ENCODE measurements at regions not wholly inside any gene's neighbourhood (a gene's known extent, or its start where the extent isn't known, plus 50 kb on each side); places are given as distances from the start of the nearest gene placed in this dataset.

- Histone ChIP-seq H3K4me3 (ENCODE audit: low read depth, low read length, poor library complexity, severe bottlenecking) (no peak overlapping the region), H3K4me2 (ENCODE audit: low read length) (no peak overlapping the region), H3K9me3 (ENCODE audit: low read length) (no peaks in the 10 kb centered on the region), H3K36me3 (ENCODE audit: insufficient read depth, low read length) (no peaks in the 10 kb centered on the region), H3F3A (ENCODE audit: insufficient read depth, low read length) (no peaks in the 10 kb centered on the region), H2AFZ (ENCODE audit: low read length) (no peak overlapping the region), H3K9ac (ENCODE audit: low read length) (no peak overlapping the region), H3K27ac (ENCODE audit: low read depth, low read length, poor library complexity, severe bottlenecking) (no peak overlapping the region), H3K4me1 (ENCODE audit: insufficient read depth, low read length, severe bottlenecking) (no peaks in the 10 kb centered on the region), H3K27me3 (ENCODE audit: insufficient read depth, low read length) (no peaks in the 10 kb centered on the region), H3K9me2 (ENCODE audit: low read depth, low read length) (no peaks in the 10 kb centered on the region), H3K79me2 (ENCODE audit: insufficient read depth, low read length) (no peaks in the 10 kb centered on the region), H4K20me1 (ENCODE audit: insufficient read depth, low read length) (no peaks in the 10 kb centered on the region)
- TF ChIP-seq EZH2 (IDR thresholded peaks at IDR 0.05; ENCODE audit: borderline replicate concordance, low read length) (no peak), CTCF (IDR thresholded peaks at IDR 0.05; ENCODE audit: low read length) (no peak)
Measured at GRCh38 chr7:85528581-85528980, 341.7 kb upstream of the SEMA3D start.

- TF ChIP-seq CTCF (IDR thresholded peaks at IDR 0.05; ENCODE audit: low read length) (no peak), EZH2 (IDR thresholded peaks at IDR 0.05; ENCODE audit: borderline replicate concordance, low read length) (no peak)
- H3K36me3 ChIP-seq (ENCODE audit: insufficient read depth, low read length): no peaks in the 10 kb centered on the region
- H3K27me3 ChIP-seq (ENCODE audit: insufficient read depth, low read length): no peaks in the 10 kb centered on the region
- no peak overlapping the region for H3K27ac ChIP-seq (ENCODE audit: low read depth, low read length, poor library complexity, severe bottlenecking)
- H3K9ac ChIP-seq (ENCODE audit: low read length): no peak overlapping the region
- H3K4me3 ChIP-seq (ENCODE audit: low read depth, low read length, poor library complexity, severe bottlenecking): no peak overlapping the region
- no peaks in the 10 kb centered on the region for H3K9me2 ChIP-seq (ENCODE audit: low read depth, low read length)
- no peaks in the 10 kb centered on the region for H4K20me1 ChIP-seq (ENCODE audit: insufficient read depth, low read length)
- no peak overlapping the region for H3K4me2 ChIP-seq (ENCODE audit: low read length)
- no peaks in the 10 kb centered on the region for H3K79me2 ChIP-seq (ENCODE audit: insufficient read depth, low read length)
- no peaks in the 10 kb centered on the region for H3F3A ChIP-seq (ENCODE audit: insufficient read depth, low read length)
- H3K4me1 ChIP-seq (ENCODE audit: insufficient read depth, low read length, severe bottlenecking): no peaks in the 10 kb centered on the region
- no peak overlapping the region for H2AFZ ChIP-seq (ENCODE audit: low read length)
- H3K9me3 ChIP-seq (ENCODE audit: low read length): no peaks in the 10 kb centered on the region
Measured at GRCh38 chr7:85525676-85526075, 338.8 kb upstream of the SEMA3D start.

- H3K79me2 ChIP-seq (ENCODE audit: insufficient read depth, low read length): no peaks in the 10 kb centered on the region
- no peaks in the 10 kb centered on the region for H3K9me2 ChIP-seq (ENCODE audit: low read depth, low read length)
- H3F3A ChIP-seq (ENCODE audit: insufficient read depth, low read length): no peaks in the 10 kb centered on the region
- H3K27me3 ChIP-seq (ENCODE audit: insufficient read depth, low read length): no peaks in the 10 kb centered on the region
- H3K36me3 ChIP-seq (ENCODE audit: insufficient read depth, low read length): no peaks in the 10 kb centered on the region
- H3K4me3 ChIP-seq (ENCODE audit: low read depth, low read length, poor library complexity, severe bottlenecking): no peak overlapping the region
- H3K27ac ChIP-seq (ENCODE audit: low read depth, low read length, poor library complexity, severe bottlenecking): no peak overlapping the region
- H2AFZ ChIP-seq (ENCODE audit: low read length): no peak overlapping the region
- H3K9ac ChIP-seq (ENCODE audit: low read length): no peak overlapping the region
- no peaks in the 10 kb centered on the region for H3K4me1 ChIP-seq (ENCODE audit: insufficient read depth, low read length, severe bottlenecking)
- no peaks in the 10 kb centered on the region for H3K9me3 ChIP-seq (ENCODE audit: low read length)
- no peak for TF ChIP-seq CTCF (IDR thresholded peaks at IDR 0.05; ENCODE audit: low read length)
- no peak for TF ChIP-seq EZH2 (IDR thresholded peaks at IDR 0.05; ENCODE audit: borderline replicate concordance, low read length)
- no peak overlapping the region for H3K4me2 ChIP-seq (ENCODE audit: low read length)
- no peaks in the 10 kb centered on the region for H4K20me1 ChIP-seq (ENCODE audit: insufficient read depth, low read length)
Measured at GRCh38 chr7:85522070-85522469, 335.2 kb upstream of the SEMA3D start.

All from OCI-LY1 (cell line).